PFSK-1 (cell line): ENCODE measurements at regions not wholly inside any gene's neighbourhood (a gene's known extent, or its start where the extent isn't known, plus 50 kb on each side); places are given as distances from the start of the nearest gene placed in this dataset.

Experiments used
- POLR2AphosphoS5 ChIP-seq: IDR thresholded peaks from 2 replicates; pipeline ENCODE4 v1.6.1; 2012; ENCODE audit warnings: low read depth, mild to moderate bottlenecking, control low read depth, low read length, moderate library complexity
- REST ChIP-seq, 2 experiments: IDR thresholded peaks; 2 replicates each; pipeline versions ENCODE4 v1.6.1 to v1.8.0; 2011 to 2012; ENCODE audit warnings: low read depth in 2 of 2, low read length in 2 of 2, control low read depth in 1 of 2, inconsistent platforms in 1 of 2, mild to moderate bottlenecking in 1 of 2, moderate library complexity in 1 of 2; ENCODE audit not compliant: insufficient read depth in 1 of 2
- SIN3A ChIP-seq: IDR thresholded peaks from 2 replicates; pipeline ENCODE4 v1.6.1; 2012; ENCODE audit warnings: mild to moderate bottlenecking, low read length, moderate library complexity, borderline replicate concordance; ENCODE audit not compliant: insufficient read depth
- TAF1 ChIP-seq: IDR thresholded peaks from 2 replicates; pipeline ENCODE4 v1.6.1; 2012; ENCODE audit warnings: low read length, control low read depth, borderline replicate concordance; ENCODE audit not compliant: insufficient read depth

DNA sequence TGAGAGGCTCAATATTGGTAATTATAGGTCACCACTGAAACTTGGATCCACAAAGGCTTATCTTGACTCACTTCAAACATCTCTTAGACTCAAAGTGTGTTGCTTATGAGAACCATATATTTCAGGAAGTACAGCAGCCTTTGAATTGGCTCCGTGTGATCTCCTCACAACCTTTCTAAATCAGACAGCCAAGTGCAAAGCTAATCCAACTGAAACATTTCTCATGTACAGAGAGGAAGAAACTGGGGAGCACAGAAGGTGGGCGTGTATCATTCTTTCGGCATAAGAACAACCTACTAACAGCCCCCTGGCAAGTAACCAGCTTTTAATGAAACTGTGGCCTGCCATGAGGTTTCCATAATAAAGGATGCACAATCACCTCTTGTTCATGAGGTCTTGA lies 109.4 kb downstream of the MBL2 start:
- TF ChIP-seq POLR2AphosphoS5 = no peak
- TF ChIP-seq TAF1 = no peak
- TF ChIP-seq REST (IDR thresholded peaks at IDR 0.05; ENCODE audit: insufficient read depth in 1 of 2, low read depth in 2 of 2, low read length in 2 of 2) = no peak
- TF ChIP-seq SIN3A = no peak
